ENCODE measurements at regions not wholly inside any gene's neighbourhood (a gene's known extent, or its start where the extent isn't known, plus 50 kb on each side); places are given as distances from the start of the nearest gene placed in this dataset.

DNA sequence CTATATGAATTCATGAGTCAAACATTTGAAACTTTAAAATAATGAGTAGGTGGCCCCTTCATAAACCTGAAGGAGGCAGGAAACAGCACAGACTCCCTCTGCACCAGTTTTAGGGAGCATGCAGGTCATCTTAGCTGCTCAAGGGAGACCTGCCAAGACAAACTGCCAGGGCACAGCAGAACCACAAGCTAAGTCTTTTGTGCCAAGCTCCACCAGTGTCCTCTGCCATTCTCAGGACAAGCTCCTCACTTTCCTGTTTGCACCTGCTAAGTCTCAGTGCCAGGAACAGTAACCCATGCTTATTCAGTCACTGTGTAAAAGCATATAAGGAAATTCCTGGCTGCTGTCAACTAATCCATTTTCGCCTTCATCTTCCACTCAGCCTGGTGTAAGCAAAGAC lies 368.9 kb downstream of the SEC16B start:
- H3K9me3 ChIP-seq (ENCODE audit: control insufficient read depth in 4 of 4, insufficient read depth in 3 of 4, low read length in 3 of 4): no peaks in the 10 kb centered on the region
- H3K27me3 ChIP-seq (ENCODE audit: control insufficient read depth in 3 of 3, insufficient read depth in 3 of 3, low read length in 2 of 3): no peaks in the 10 kb centered on the region
- no peak overlapping the region for H3K4me3 ChIP-seq
- H3K36me3 ChIP-seq (ENCODE audit: control insufficient read depth in 4 of 4, insufficient read depth in 4 of 4, low read length in 4 of 4): no peaks in the 10 kb centered on the region
- 88 to 92% methylated on average over 1 of the region's 1 CpG for WGBS, 2 donors
- TF ChIP-seq, protein P1, sequence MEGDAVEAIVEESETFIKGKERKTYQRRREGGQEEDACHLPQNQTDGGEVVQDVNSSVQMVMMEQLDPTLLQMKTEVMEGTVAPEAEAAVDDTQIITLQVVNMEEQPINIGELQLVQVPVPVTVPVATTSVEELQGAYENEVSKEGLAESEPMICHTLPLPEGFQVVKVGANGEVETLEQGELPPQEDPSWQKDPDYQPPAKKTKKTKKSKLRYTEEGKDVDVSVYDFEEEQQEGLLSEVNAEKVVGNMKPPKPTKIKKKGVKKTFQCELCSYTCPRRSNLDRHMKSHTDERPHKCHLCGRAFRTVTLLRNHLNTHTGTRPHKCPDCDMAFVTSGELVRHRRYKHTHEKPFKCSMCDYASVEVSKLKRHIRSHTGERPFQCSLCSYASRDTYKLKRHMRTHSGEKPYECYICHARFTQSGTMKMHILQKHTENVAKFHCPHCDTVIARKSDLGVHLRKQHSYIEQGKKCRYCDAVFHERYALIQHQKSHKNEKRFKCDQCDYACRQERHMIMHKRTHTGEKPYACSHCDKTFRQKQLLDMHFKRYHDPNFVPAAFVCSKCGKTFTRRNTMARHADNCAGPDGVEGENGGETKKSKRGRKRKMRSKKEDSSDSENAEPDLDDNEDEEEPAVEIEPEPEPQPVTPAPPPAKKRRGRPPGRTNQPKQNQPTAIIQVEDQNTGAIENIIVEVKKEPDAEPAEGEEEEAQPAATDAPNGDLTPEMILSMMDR (IDR thresholded peaks at IDR 0.05; ENCODE audit: control extremely low read depth, extremely low read depth): no peak
- ATAC-seq (ENCODE audit: insufficient read depth, low FRiP score): no peak
- H3K9ac ChIP-seq (ENCODE audit: insufficient read depth in 1 of 2, low read length in 2 of 2): no peak overlapping the region
- no peak overlapping the region for H3K27ac ChIP-seq (ENCODE audit: low read depth in 1 of 2, low read length in 1 of 2)
- no peaks in the 10 kb centered on the region for H3K4me1 ChIP-seq (ENCODE audit: control insufficient read depth in 5 of 5, insufficient read depth in 5 of 5, low read length in 5 of 5)
- no peak for DNase-seq

DNA sequence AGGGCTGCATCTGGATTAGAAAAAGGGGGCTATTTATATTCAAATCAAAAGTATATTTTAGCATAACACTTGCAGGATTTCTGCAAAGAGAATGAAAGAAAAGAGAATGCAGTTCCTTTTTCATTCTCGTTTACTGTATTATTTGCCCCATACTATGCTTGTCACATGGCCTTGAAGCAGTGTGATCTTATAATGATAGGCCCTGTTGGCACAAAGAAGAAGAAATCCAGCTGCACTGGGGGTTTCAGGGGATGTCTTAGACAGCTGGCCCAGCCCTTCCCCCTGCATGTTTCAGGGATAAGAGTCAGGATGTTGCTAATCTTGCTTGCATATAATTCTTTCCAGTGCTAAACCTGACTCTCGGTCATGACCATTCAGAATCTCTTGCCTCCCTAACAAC lies 369.5 kb downstream of the SEC16B start:
- 56 to 63% methylated on average over 2 of the region's 2 CpGs for WGBS, 2 donors
- no peaks in the 10 kb centered on the region for H3K9me3 ChIP-seq (ENCODE audit: control insufficient read depth in 4 of 4, insufficient read depth in 3 of 4, low read length in 3 of 4)
- no peak for DNase-seq
- ATAC-seq (ENCODE audit: insufficient read depth, low FRiP score): no peak
- H3K4me1 ChIP-seq (ENCODE audit: control insufficient read depth in 5 of 5, insufficient read depth in 5 of 5, low read length in 5 of 5): no peaks in the 10 kb centered on the region
- no peaks in the 10 kb centered on the region for H3K36me3 ChIP-seq (ENCODE audit: control insufficient read depth in 4 of 4, insufficient read depth in 4 of 4, low read length in 4 of 4)
- H3K9ac ChIP-seq (ENCODE audit: insufficient read depth in 1 of 2, low read length in 2 of 2): no peak overlapping the region
- no peak overlapping the region for H3K27ac ChIP-seq (ENCODE audit: low read depth in 1 of 2, low read length in 1 of 2)
- H3K4me3 ChIP-seq: no peak overlapping the region
- no peaks in the 10 kb centered on the region for H3K27me3 ChIP-seq (ENCODE audit: control insufficient read depth in 3 of 3, insufficient read depth in 3 of 3, low read length in 2 of 3)
- TF ChIP-seq, protein P1 (IDR thresholded peaks at IDR 0.05; ENCODE audit: control extremely low read depth, extremely low read depth): no peak

DNA sequence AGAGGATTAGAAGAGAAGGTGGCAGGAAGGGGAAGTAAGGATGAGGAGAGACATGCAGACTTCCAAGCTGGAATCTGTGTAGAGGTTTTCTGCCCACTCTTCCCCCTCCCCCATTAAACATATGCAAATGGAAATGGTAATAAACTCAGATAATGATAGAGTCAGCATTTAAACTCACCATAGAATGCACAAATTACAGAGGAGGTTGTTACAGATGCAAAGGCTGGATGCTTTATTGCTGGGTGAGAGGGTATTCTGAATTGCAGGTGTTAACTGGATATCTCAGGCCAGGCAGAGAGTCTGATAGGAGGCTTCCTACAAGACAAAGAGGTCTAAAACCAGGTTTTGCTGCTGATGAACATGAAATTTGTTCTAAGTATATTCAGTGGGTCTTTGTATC lies 372.5 kb downstream of the SEC16B start:
- H3K9ac ChIP-seq (ENCODE audit: insufficient read depth in 1 of 2, low read length in 2 of 2): no peak overlapping the region
- H3K27me3 ChIP-seq (ENCODE audit: control insufficient read depth in 3 of 3, insufficient read depth in 3 of 3, low read length in 2 of 3): no peaks in the 10 kb centered on the region
- TF ChIP-seq, protein P1 (IDR thresholded peaks at IDR 0.05; ENCODE audit: control extremely low read depth, extremely low read depth): no peak
- no peaks in the 10 kb centered on the region for H3K36me3 ChIP-seq (ENCODE audit: control insufficient read depth in 4 of 4, insufficient read depth in 4 of 4, low read length in 4 of 4)
- no peak for DNase-seq
- no peak overlapping the region for H3K27ac ChIP-seq (ENCODE audit: low read depth in 1 of 2, low read length in 1 of 2)
- no peak for ATAC-seq (ENCODE audit: insufficient read depth, low FRiP score)
- no peaks in the 10 kb centered on the region for H3K9me3 ChIP-seq (ENCODE audit: control insufficient read depth in 4 of 4, insufficient read depth in 3 of 4, low read length in 3 of 4)
- no peak overlapping the region for H3K4me3 ChIP-seq
- H3K4me1 ChIP-seq (ENCODE audit: control insufficient read depth in 5 of 5, insufficient read depth in 5 of 5, low read length in 5 of 5): no peaks in the 10 kb centered on the region

DNA sequence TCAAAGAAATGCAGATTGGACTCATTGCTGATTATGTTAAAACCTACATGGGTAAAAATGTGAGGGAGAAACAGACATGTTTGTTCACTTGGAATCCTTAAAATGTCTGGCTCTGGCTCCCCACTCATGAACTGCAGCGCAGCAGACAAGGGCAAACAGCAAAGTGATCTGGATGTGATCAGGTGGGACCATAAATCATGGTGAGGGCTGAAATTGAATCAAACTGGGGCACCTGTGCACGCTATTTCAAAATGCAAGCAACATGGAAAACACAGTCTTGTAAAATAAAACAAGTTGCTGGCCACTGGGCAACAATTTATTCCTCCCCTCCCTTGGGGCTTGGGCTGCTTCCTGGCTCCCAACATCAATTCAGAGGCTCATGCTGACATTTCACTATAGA lies 373.4 kb downstream of the SEC16B start:
- H3K4me3 ChIP-seq: no peak overlapping the region
- no peak for DNase-seq
- TF ChIP-seq, protein P1 (IDR thresholded peaks at IDR 0.05; ENCODE audit: control extremely low read depth, extremely low read depth): no peak
- H3K4me1 ChIP-seq (ENCODE audit: control insufficient read depth in 5 of 5, insufficient read depth in 5 of 5, low read length in 5 of 5): no peaks in the 10 kb centered on the region
- ATAC-seq (ENCODE audit: insufficient read depth, low FRiP score): no peak
- 75 to 76% methylated on average over 2 of the region's 2 CpGs for WGBS, 2 donors
- H3K27ac ChIP-seq (ENCODE audit: low read depth in 1 of 2, low read length in 1 of 2): no peak overlapping the region
- no peaks in the 10 kb centered on the region for H3K36me3 ChIP-seq (ENCODE audit: control insufficient read depth in 4 of 4, insufficient read depth in 4 of 4, low read length in 4 of 4)
- H3K9me3 ChIP-seq (ENCODE audit: control insufficient read depth in 4 of 4, insufficient read depth in 3 of 4, low read length in 3 of 4): no peaks in the 10 kb centered on the region
- H3K9ac ChIP-seq (ENCODE audit: insufficient read depth in 1 of 2, low read length in 2 of 2): no peak overlapping the region
- H3K27me3 ChIP-seq (ENCODE audit: control insufficient read depth in 3 of 3, insufficient read depth in 3 of 3, low read length in 2 of 3): no peaks in the 10 kb centered on the region

All from lung (tissue), 11 donors.